ENCODE measurements at regions not wholly inside any gene's neighbourhood (a gene's known extent, or its start where the extent isn't known, plus 50 kb on each side); places are given as distances from the start of the nearest gene placed in this dataset.

DNA sequence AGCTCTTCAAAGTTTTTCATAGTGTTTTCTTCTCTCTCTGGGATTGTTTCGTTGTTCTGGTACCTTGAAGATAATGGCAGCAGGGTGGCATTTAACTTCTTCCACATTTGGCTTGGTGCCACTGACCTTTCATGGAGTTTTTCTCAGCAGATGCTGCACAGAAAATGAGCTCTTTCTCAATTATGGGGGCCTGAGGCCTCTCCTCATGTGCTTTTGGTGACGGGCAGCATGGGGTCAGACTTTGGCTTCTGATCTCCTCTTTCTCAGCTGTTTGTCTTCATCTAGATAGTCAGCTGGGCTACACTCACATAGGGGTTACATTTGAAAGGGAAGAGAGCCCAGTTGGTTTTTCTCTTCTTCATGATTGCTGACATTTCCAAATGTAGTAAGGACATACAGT lies 76.3 kb downstream of the FAT3 start:
- no peak overlapping the region for H3K27ac ChIP-seq (ENCODE audit: extremely low read depth, low read depth, low read length)
- H3K36me3 ChIP-seq (ENCODE audit: control insufficient read depth, insufficient read depth, low read length) = no peaks in the 10 kb centered on the region
- H3K9me1 ChIP-seq (ENCODE audit: control insufficient read depth, insufficient read depth, low read length) = no peaks in the 10 kb centered on the region
- H4K20me1 ChIP-seq (replicated peaks; ENCODE audit: control insufficient read depth, insufficient read depth, low read length) = no peaks in the 10 kb centered on the region
- H3K9ac ChIP-seq (ENCODE audit: insufficient read depth in 1 of 2, low read depth in 2 of 2, low read length in 2 of 2) = no peak overlapping the region
- FAIRE-seq = no peak
- TF ChIP-seq CBX5 (IDR thresholded peaks at IDR 0.05; ENCODE audit: borderline replicate concordance, low read depth) = no peak
- TF ChIP-seq TEAD2 (tag; IDR thresholded peaks at IDR 0.05) = no peak
- no peak for TF ChIP-seq RNF2 (IDR thresholded peaks at IDR 0.05)
- TF ChIP-seq KHSRP (IDR thresholded peaks at IDR 0.05) = no peak
- no peak for TF ChIP-seq ARID2 (IDR thresholded peaks at IDR 0.05)
- no peak for TF ChIP-seq ARHGAP35 (IDR thresholded peaks at IDR 0.05; ENCODE audit: partially characterized antibody)
- no peak for DNase-seq (ENCODE audit: extremely low read depth in 1 of 4, low spot score in 3 of 4)
- no peak for ATAC-seq
- no peak overlapping the region for H3K4me2 ChIP-seq (ENCODE audit: insufficient read depth, low read length)
- in situ Hi-C loops (cut with MboI) = no loop called here
- no peak overlapping the region for H2AFZ ChIP-seq (ENCODE audit: low read depth, low read length)
- ChIA-PET CTCF (ENCODE audit: low intra/inter-chr PET ratio) (no interaction called here), POLR2A (no interaction called here)
- no peak overlapping the region for H3K4me3 ChIP-seq
- BruUV-seq (replicated peaks) = no TSS peak
- intact Hi-C loops (cut with micrococcal nuclease) = no loop called here
- H3K79me2 ChIP-seq (ENCODE audit: control insufficient read depth, insufficient read depth, low read length) = no peaks in the 10 kb centered on the region
- 5% methylated on average over 2 of the region's 2 CpGs for WGBS (ENCODE audit: insufficient coverage, low coverage, missing lambda C conversion rate)
- no peaks in the 10 kb centered on the region for H3K9me3 ChIP-seq (replicated peaks; ENCODE audit: control insufficient read depth, insufficient read depth, low read depth, low read length)
- no peaks in the 10 kb centered on the region for H3K27me3 ChIP-seq (ENCODE audit: control insufficient read depth in 2 of 2, insufficient read depth in 2 of 2, low read length in 2 of 2)
- H3K4me1 ChIP-seq (replicated peaks in 1 of 2; ENCODE audit: control insufficient read depth in 2 of 2, insufficient read depth in 2 of 2, low read length in 2 of 2) = no peaks in the 10 kb centered on the region

DNA sequence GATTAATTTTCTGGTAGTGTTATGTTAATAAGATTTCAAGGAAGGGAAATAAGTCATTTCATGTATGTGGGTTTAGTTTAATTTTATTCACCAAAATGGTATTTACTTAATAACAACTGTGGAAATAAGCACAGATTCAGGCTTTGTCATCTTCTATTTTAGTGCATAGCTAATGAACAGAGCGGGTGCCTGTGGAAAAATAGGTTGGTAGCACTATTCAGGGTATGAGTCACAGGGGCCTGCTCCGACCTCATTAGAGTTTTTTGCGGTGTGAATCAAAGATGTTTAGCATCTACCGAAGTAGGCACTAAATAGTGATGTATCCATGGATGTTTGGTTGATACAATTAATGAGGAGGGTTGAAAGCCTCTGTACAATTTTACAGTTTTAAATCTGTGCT lies 78.2 kb downstream of the FAT3 start:
- H3K27me3 ChIP-seq (ENCODE audit: control insufficient read depth in 2 of 2, insufficient read depth in 2 of 2, low read length in 2 of 2) = no peaks in the 10 kb centered on the region

More for the DNA sequence above, 78.2 kb downstream of the FAT3 start:
- H3K27ac ChIP-seq (ENCODE audit: extremely low read depth, low read depth, low read length) = no peak overlapping the region
- H3K4me2 ChIP-seq (ENCODE audit: insufficient read depth, low read length) = no peak overlapping the region
- no peaks in the 10 kb centered on the region for H3K4me1 ChIP-seq (replicated peaks in 1 of 2; ENCODE audit: control insufficient read depth in 2 of 2, insufficient read depth in 2 of 2, low read length in 2 of 2)
- ChIA-PET POLR2A (no interaction called here), CTCF (ENCODE audit: low intra/inter-chr PET ratio) (no interaction called here)
- no peaks in the 10 kb centered on the region for H3K36me3 ChIP-seq (ENCODE audit: control insufficient read depth, insufficient read depth, low read length)
- H3K9me3 ChIP-seq (replicated peaks; ENCODE audit: control insufficient read depth, insufficient read depth, low read depth, low read length) = no peaks in the 10 kb centered on the region
- DNase-seq (ENCODE audit: extremely low read depth in 1 of 4, low spot score in 3 of 4) (no peak), ATAC-seq (no peak), FAIRE-seq (no peak)
- BruUV-seq (replicated peaks) = no TSS peak
- H2AFZ ChIP-seq (ENCODE audit: low read depth, low read length) = no peak overlapping the region
- H4K20me1 ChIP-seq (replicated peaks; ENCODE audit: control insufficient read depth, insufficient read depth, low read length) = no peaks in the 10 kb centered on the region
- TF ChIP-seq C11orf30 (IDR thresholded peaks at IDR 0.05; ENCODE audit: low read depth) (no peak), NFIX (CRISPR knock-in tag; IDR thresholded peaks at IDR 0.05; ENCODE audit: low read depth) (no peak), ZNF76 (CRISPR knock-in tag; IDR thresholded peaks at IDR 0.05; ENCODE audit: borderline replicate concordance) (no peak), CC2D1A (IDR thresholded peaks at IDR 0.05) (no peak), ARNT (IDR thresholded peaks at IDR 0.05) (no peak)
- TF ChIP-seq, protein P1, sequence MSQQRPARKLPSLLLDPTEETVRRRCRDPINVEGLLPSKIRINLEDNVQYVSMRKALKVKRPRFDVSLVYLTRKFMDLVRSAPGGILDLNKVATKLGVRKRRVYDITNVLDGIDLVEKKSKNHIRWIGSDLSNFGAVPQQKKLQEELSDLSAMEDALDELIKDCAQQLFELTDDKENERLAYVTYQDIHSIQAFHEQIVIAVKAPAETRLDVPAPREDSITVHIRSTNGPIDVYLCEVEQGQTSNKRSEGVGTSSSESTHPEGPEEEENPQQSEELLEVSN (IDR thresholded peaks at IDR 0.05; ENCODE audit: borderline replicate concordance in 1 of 2, extremely low read depth in 1 of 2, insufficient read depth in 1 of 2, insufficient read length in 1 of 2, low read depth in 1 of 2, low read length in 1 of 2, poor library complexity in 1 of 2, severe bottlenecking in 1 of 2) = no peak
- TF ChIP-seq, protein P2, sequence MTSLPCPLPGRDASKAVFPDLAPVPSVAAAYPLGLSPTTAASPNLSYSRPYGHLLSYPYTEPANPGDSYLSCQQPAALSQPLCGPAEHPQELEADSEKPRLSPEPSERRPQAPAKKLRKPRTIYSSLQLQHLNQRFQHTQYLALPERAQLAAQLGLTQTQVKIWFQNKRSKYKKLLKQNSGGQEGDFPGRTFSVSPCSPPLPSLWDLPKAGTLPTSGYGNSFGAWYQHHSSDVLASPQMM (CRISPR knock-in tag; IDR thresholded peaks at IDR 0.05) = no peak
- in situ Hi-C loops (cut with MboI) = no loop called here
- no peaks in the 10 kb centered on the region for H3K9me1 ChIP-seq (ENCODE audit: control insufficient read depth, insufficient read depth, low read length)
- no peak overlapping the region for H3K4me3 ChIP-seq
- WGBS (ENCODE audit: insufficient coverage, low coverage, missing lambda C conversion rate) = 2% methylated on average over 4 of the region's 4 CpGs
- no peaks in the 10 kb centered on the region for H3K79me2 ChIP-seq (ENCODE audit: control insufficient read depth, insufficient read depth, low read length)
- H3K9ac ChIP-seq (ENCODE audit: insufficient read depth in 1 of 2, low read depth in 2 of 2, low read length in 2 of 2) = no peak overlapping the region
- intact Hi-C loops (cut with micrococcal nuclease) = no loop called here

Measured in K562 (cell line).